ENCODE measurements at regions not wholly inside any gene's neighbourhood (a gene's known extent, or its start where the extent isn't known, plus 50 kb on each side); places are given as distances from the start of the nearest gene placed in this dataset.

DNA sequence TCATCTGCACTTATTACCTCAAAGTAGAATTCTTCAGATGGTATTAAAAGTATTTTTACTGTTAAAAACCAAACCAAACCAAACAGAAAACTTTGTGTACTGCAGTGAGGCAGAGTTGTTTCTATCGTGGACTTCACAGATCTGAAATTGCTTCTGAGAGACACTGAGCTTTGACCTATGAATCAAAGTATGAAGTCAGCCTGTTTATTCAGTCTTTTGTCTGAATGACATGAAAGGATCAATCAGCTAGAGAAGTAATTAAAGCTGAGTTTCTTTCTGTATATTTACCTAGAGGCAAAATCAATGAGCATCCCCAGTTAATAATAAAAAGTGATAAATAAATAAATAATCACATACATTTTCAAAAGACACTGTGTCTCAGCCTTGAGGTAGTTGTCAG is 2121.0 kb downstream of the PCDH7 start:
- Mint-ChIP-seq H3K9me3 (ENCODE audit: unreplicated experiment) (no peaks in the 10 kb centered on the region), H3K27ac (ENCODE audit: unreplicated experiment) (no peak overlapping the region), H3K4me3 (ENCODE audit: unreplicated experiment) (no peak overlapping the region), H3K27me3 (ENCODE audit: unreplicated experiment) (peaks cover 2% of the 10 kb centered on the region), H3K36me3 (ENCODE audit: low read depth, unreplicated experiment) (no peaks in the 10 kb centered on the region), H3K4me1 (ENCODE audit: unreplicated experiment) (no peaks in the 10 kb centered on the region)
- TF ChIP-seq, protein P1, sequence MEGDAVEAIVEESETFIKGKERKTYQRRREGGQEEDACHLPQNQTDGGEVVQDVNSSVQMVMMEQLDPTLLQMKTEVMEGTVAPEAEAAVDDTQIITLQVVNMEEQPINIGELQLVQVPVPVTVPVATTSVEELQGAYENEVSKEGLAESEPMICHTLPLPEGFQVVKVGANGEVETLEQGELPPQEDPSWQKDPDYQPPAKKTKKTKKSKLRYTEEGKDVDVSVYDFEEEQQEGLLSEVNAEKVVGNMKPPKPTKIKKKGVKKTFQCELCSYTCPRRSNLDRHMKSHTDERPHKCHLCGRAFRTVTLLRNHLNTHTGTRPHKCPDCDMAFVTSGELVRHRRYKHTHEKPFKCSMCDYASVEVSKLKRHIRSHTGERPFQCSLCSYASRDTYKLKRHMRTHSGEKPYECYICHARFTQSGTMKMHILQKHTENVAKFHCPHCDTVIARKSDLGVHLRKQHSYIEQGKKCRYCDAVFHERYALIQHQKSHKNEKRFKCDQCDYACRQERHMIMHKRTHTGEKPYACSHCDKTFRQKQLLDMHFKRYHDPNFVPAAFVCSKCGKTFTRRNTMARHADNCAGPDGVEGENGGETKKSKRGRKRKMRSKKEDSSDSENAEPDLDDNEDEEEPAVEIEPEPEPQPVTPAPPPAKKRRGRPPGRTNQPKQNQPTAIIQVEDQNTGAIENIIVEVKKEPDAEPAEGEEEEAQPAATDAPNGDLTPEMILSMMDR (IDR thresholded peaks at IDR 0.05; ENCODE audit: unreplicated experiment): no peak
- DNase-seq (ENCODE audit: low spot score): no peak

DNA sequence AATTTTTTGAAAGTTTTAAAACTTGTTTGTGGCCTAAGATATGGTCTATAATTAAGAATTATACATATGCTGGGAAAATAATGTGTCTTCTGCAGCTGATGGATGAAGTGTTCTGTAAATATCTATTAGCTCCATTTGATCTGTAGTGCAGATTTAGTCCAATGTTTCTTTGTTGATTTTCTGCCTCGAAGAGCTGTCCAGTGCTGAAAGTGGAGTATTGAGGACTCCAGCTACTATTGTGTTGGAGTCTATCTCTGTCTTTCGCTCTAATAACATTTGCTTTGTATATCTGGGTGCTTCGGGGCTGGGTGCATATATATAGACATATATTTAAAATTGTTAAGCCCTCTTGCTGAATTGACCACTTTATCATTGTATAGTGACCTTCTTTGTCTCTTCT is 2127.3 kb downstream of the PCDH7 start:
- peak; percentile 13 for DNase-seq (ENCODE audit: low spot score)
- TF ChIP-seq, protein P1 (IDR thresholded peaks at IDR 0.05; ENCODE audit: unreplicated experiment): no peak

DNA sequence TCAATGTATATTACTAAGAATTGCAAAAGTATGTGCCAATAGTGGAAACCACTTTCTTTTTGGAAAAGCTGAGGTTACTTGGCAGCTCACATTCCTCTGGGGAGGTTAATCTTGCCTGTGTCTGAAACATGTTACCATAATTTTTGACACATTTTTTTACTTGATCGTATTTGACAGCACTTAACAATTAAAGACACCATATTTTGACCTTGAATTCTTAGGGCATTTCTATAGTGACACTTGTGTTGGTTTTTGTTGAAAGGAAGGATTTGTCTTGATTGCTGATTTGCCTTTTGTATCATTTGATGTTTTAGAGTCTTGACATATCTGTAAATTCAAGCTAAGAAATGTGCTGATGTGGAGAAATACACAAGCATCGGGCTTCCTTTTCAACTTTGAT is 2135.5 kb downstream of the PCDH7 start:
- H3K27ac Mint-ChIP-seq (ENCODE audit: unreplicated experiment): no peak overlapping the region
- no peaks in the 10 kb centered on the region for H3K36me3 Mint-ChIP-seq (ENCODE audit: low read depth, unreplicated experiment)
- H3K9me3 Mint-ChIP-seq (ENCODE audit: unreplicated experiment): no peaks in the 10 kb centered on the region
- H3K4me3 Mint-ChIP-seq (ENCODE audit: unreplicated experiment): no peak overlapping the region
- H3K27me3 Mint-ChIP-seq (ENCODE audit: unreplicated experiment): no peaks in the 10 kb centered on the region
- TF ChIP-seq, protein P1 (IDR thresholded peaks at IDR 0.05; ENCODE audit: unreplicated experiment): no peak
- no peak for DNase-seq (ENCODE audit: low spot score)
- H3K4me1 Mint-ChIP-seq (ENCODE audit: unreplicated experiment): no peaks in the 10 kb centered on the region

More for the DNA sequence above, 2127.3 kb downstream of the PCDH7 start:
- no peaks in the 10 kb centered on the region for H3K36me3 Mint-ChIP-seq (ENCODE audit: low read depth, unreplicated experiment)
- no peaks in the 10 kb centered on the region for H3K4me1 Mint-ChIP-seq (ENCODE audit: unreplicated experiment)
- peaks cover 2% of the 10 kb centered on the region for H3K27me3 Mint-ChIP-seq (ENCODE audit: unreplicated experiment)
- no peak overlapping the region for H3K27ac Mint-ChIP-seq (ENCODE audit: unreplicated experiment)
- H3K4me3 Mint-ChIP-seq (ENCODE audit: unreplicated experiment): no peak overlapping the region
- no peaks in the 10 kb centered on the region for H3K9me3 Mint-ChIP-seq (ENCODE audit: unreplicated experiment)

DNA sequence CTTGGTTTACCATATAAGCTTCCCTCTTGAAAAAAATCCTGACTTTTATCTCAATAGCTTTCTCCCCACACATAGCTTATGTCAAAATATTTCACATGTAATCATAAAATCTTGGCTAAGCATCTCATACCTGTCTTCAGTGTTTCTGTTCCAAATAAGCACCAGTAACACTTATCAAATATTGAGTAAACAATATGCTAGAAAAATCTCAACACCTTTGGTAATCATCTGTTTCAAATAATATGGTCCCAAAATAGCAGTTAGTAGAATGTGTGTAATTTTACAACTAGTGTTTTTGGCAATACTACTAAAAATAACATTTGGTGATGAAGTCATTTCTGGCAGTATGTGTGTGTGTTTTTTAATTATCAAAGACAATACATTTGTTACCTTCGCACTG is 2138.2 kb downstream of the PCDH7 start:
- TF ChIP-seq, protein P1 (IDR thresholded peaks at IDR 0.05; ENCODE audit: unreplicated experiment): no peak
- no peaks in the 10 kb centered on the region for H3K4me1 Mint-ChIP-seq (ENCODE audit: unreplicated experiment)
- H3K27me3 Mint-ChIP-seq (ENCODE audit: unreplicated experiment): no peaks in the 10 kb centered on the region
- H3K36me3 Mint-ChIP-seq (ENCODE audit: low read depth, unreplicated experiment): no peaks in the 10 kb centered on the region
- H3K4me3 Mint-ChIP-seq (ENCODE audit: unreplicated experiment): no peak overlapping the region
- no peak overlapping the region for H3K27ac Mint-ChIP-seq (ENCODE audit: unreplicated experiment)
- H3K9me3 Mint-ChIP-seq (ENCODE audit: unreplicated experiment): no peaks in the 10 kb centered on the region
- no peak for DNase-seq (ENCODE audit: low spot score)

DNA sequence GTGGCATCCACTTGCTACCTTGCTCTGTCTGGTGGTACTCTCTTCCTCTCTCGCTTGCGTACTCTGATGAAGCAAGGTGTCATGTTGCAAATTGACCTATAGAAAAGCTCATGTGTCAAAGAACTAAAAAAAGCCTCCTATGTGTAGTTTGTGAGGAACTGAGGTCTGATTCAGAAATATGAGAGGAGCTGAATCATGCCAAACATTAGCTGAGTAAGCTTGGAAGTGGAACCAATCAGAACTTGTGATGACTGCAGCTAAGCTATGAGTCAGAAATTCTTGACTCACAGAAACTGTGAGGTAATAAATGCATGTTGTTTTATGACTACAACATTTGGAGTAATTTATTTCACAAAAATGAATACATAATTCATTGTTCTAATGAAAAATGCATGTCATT is 2138.8 kb downstream of the PCDH7 start:
- DNase-seq (ENCODE audit: low spot score): no peak
- Mint-ChIP-seq H3K9me3 (ENCODE audit: unreplicated experiment) (no peaks in the 10 kb centered on the region), H3K27ac (ENCODE audit: unreplicated experiment) (no peak overlapping the region), H3K36me3 (ENCODE audit: low read depth, unreplicated experiment) (no peaks in the 10 kb centered on the region), H3K27me3 (ENCODE audit: unreplicated experiment) (no peaks in the 10 kb centered on the region), H3K4me1 (ENCODE audit: unreplicated experiment) (no peaks in the 10 kb centered on the region), H3K4me3 (ENCODE audit: unreplicated experiment) (no peak overlapping the region)
- TF ChIP-seq, protein P1 (IDR thresholded peaks at IDR 0.05; ENCODE audit: unreplicated experiment): no peak

Measured in endothelial cell (in vitro differentiated cells).